SK-N-SH (cell line): ENCODE measurements at regions not wholly inside any gene's neighbourhood (a gene's known extent, or its start where the extent isn't known, plus 50 kb on each side); places are given as distances from the start of the nearest gene placed in this dataset.

Experiments used
- CTCF ChIA-PET: fragments of 300-600, 350-600 bp; formaldehyde crosslinking; extraction: SDS; loops from one replicate; lab custom pipeline; 2021; lab: Yijun Ruan, JAX
- POLR2A ChIA-PET: fragments of 350-600 bp; sonication (Branson Sonifier 250); formaldehyde crosslinking; extraction: SDS; loops from one replicate; lab custom pipeline; 2020; ENCODE audit warnings: antibody characterized with exemption, inconsistent platforms; lab: Yijun Ruan, JAX
- DNase-seq: peaks from one replicate; pipeline ENCODE4 v3.0.0; 2012
- H2AFZ ChIP-seq: fragments of 200-600 bp; sonication (generic); 2 replicates; pipeline ENCODE4 v1.8.1; 2016; ENCODE audit warnings: antibody characterized with exemption, mild to moderate bottlenecking, low read depth
- H3F3A ChIP-seq: fragments of 200-600 bp; sonication (generic); replicated peaks from 2 replicates; pipeline ENCODE3; 2016; ENCODE audit warnings: antibody characterized with exemption, mild to moderate bottlenecking; ENCODE audit not compliant: insufficient read depth
- H3K27ac ChIP-seq, 2 experiments: fragments of 200-500 bp in 1 of 2; fragments of 200-600 bp in 1 of 2; sonication (Bioruptor generic) in 1 of 2; sonication (generic), shearing (Covaris generic) in 1 of 2; 2 replicates each; pipeline versions ENCODE4 v1.5.1 to v1.6.1; 2014 to 2016; ENCODE audit warnings: low read depth in 2 of 2, inconsistent platforms in 1 of 2, low read length in 1 of 2, mild to moderate bottlenecking in 1 of 2, mixed read lengths in 1 of 2
- H3K27me3 ChIP-seq: fragments of 200-600 bp; sonication (generic), shearing (Covaris generic); 2 replicates; pipeline ENCODE4 v1.6.1; 2016; ENCODE audit warnings: mixed run types; ENCODE audit not compliant: insufficient read depth
- H3K36me3 ChIP-seq, 2 experiments: fragments of 200-500 bp in 1 of 2; fragments of 200-600 bp in 1 of 2; sonication (Bioruptor generic) in 1 of 2; sonication (generic) in 1 of 2; replicated peaks in 1 of 2; 2 replicates each; pipeline versions ENCODE3 to v1.5.1; 2014 to 2016; ENCODE audit warnings: low read length in 1 of 2, mild to moderate bottlenecking in 1 of 2; ENCODE audit not compliant: insufficient read depth in 2 of 2, control insufficient read depth in 1 of 2
- H3K4me1 ChIP-seq, 2 experiments: fragments of 200-500 bp in 1 of 2; fragments of 200-600 bp in 1 of 2; sonication (Bioruptor generic) in 1 of 2; sonication (generic), shearing (Covaris generic) in 1 of 2; 2 replicates each; pipeline versions ENCODE4 v1.5.1 to v1.6.1; 2014 to 2016; ENCODE audit warnings: low read depth in 1 of 2, low read length in 1 of 2, mixed run types in 1 of 2; ENCODE audit not compliant: insufficient read depth in 2 of 2, control insufficient read depth in 1 of 2
- H3K4me2 ChIP-seq: fragments of 200-600 bp; sonication (generic), shearing (Covaris generic); 2 replicates; pipeline ENCODE4 v1.6.1; 2017; ENCODE audit warnings: mixed run types
- H3K4me3 ChIP-seq, 2 experiments: fragments of 200-500 bp in 1 of 2; fragments of 200-600 bp in 1 of 2; sonication (Bioruptor generic) in 1 of 2; sonication (generic), shearing (Covaris generic) in 1 of 2; 2 replicates each; pipeline versions ENCODE4 v1.5.1 to v1.8.1; 2014 to 2016; ENCODE audit warnings: low read depth in 2 of 2, inconsistent platforms in 1 of 2, low read length in 1 of 2, mild to moderate bottlenecking in 1 of 2, mixed read lengths in 1 of 2, moderate library complexity in 1 of 2
- H3K79me2 ChIP-seq: fragments of 200-600 bp; sonication (generic); 2 replicates; pipeline ENCODE4 v1.8.1; 2017; ENCODE audit warnings: mild to moderate bottlenecking; ENCODE audit not compliant: insufficient read depth
- H3K9ac ChIP-seq: fragments of 200-600 bp; sonication (generic); 2 replicates; pipeline ENCODE4 v1.6.1; 2017; ENCODE audit warnings: mixed run types
- H3K9me2 ChIP-seq: fragments of 200-600 bp; sonication (generic); 2 replicates; pipeline ENCODE4 v1.6.1; 2017; ENCODE audit warnings: mixed run types
- H3K9me3 ChIP-seq: fragments of 200-600 bp; sonication (generic); 2 replicates; pipeline ENCODE4 v1.6.1; 2017; ENCODE audit warnings: mixed run types, mild to moderate bottlenecking, moderate library complexity
- H4K20me1 ChIP-seq: fragments of 200-600 bp; sonication (generic); 2 replicates; pipeline ENCODE4 v1.6.1; 2017; ENCODE audit warnings: mild to moderate bottlenecking, mixed run types; ENCODE audit not compliant: insufficient read depth
- CTCF ChIP-seq: fragments of 200-600 bp; sonication (generic); IDR thresholded peaks from 2 replicates; pipeline ENCODE4 v1.6.1; 2017; ENCODE audit warnings: antibody characterized with exemption, mild to moderate bottlenecking, moderate library complexity
- ELF1 ChIP-seq: IDR thresholded peaks from 2 replicates; pipeline ENCODE4 v1.4.0; 2012
- EP300 ChIP-seq, 2 experiments: IDR thresholded peaks; 2 replicates each; pipeline versions ENCODE4 v1.4.0 to v1.6.1; 2012; ENCODE audit warnings: borderline replicate concordance in 1 of 2, low read depth in 1 of 2, low read length in 1 of 2
- GABPA ChIP-seq: IDR thresholded peaks from 2 replicates; pipeline ENCODE4 v1.4.0; 2012; ENCODE audit warnings: low read depth, mild to moderate bottlenecking
- IRF3 ChIP-seq: fragments of 150-350 bp; IDR thresholded peaks from 2 replicates; pipeline ENCODE4 v1.6.1; 2016; ENCODE audit warnings: mild to moderate bottlenecking, low read depth, low read length
- JUND ChIP-seq: IDR thresholded peaks from 2 replicates; pipeline ENCODE4 v1.4.0; 2012
- NRF1 ChIP-seq: IDR thresholded peaks from 2 replicates; pipeline ENCODE4 v1.6.1; 2012; ENCODE audit warnings: low read depth, mild to moderate bottlenecking, low read length
- PBX3 ChIP-seq: IDR thresholded peaks from 2 replicates; pipeline ENCODE4; 2012
- RCOR1 ChIP-seq: fragments of 150-350 bp; IDR thresholded peaks from 2 replicates; pipeline ENCODE4 v1.6.1; 2017; ENCODE audit warnings: antibody characterized with exemption, low read length
- REST ChIP-seq: IDR thresholded peaks from 2 replicates; pipeline ENCODE4 v1.6.1; 2012; ENCODE audit warnings: mild to moderate bottlenecking, low read depth, low read length, moderate library complexity
- SMC3 ChIP-seq: IDR thresholded peaks from 2 replicates; pipeline ENCODE4 v1.6.1; 2012; ENCODE audit warnings: low read depth, low read length, improper control_type of control experiment
- USF1 ChIP-seq: IDR thresholded peaks from 2 replicates; pipeline ENCODE4 v1.4.0; 2012; ENCODE audit warnings: low read depth, borderline replicate concordance
- ZBTB33 ChIP-seq: IDR thresholded peaks from 2 replicates; pipeline ENCODE4 v1.4.0; 2012; ENCODE audit warnings: low read depth, borderline replicate concordance
- WGBS: methylation state at CpG from one replicate; pipeline ENCODE4 v1.1.6; 2017; ENCODE audit warnings: low lambda C conversion rate; 5-methylcytosine and 5-hydroxymethylcytosine counted together

GRCh38 chr1:5776035-5776550, 216.1 kb downstream of the NPHP4 start:
- Histone ChIP-seq H3F3A (no peaks in the 10 kb centered on the region), H3K4me3 (no peak overlapping the region), H3K79me2 (no peaks in the 10 kb centered on the region), H4K20me1 (no peaks in the 10 kb centered on the region), H3K9me2 (no peaks in the 10 kb centered on the region), H3K36me3 (no peaks in the 10 kb centered on the region), H3K4me2 (no peak overlapping the region), H3K9me3 (no peaks in the 10 kb centered on the region), H3K4me1 (peaks cover 0 to 25% of the 10 kb centered on the region in 2 experiments; a peak in 1 of 4 replicates), H3K27me3 (no peaks in the 10 kb centered on the region), H3K9ac (no peak overlapping the region), H2AFZ (no peak overlapping the region), H3K27ac (no peak overlapping the region)
- CTCF ChIA-PET = interaction anchor here (1.1 to 2.8 kb wide), 2 partner anchors 11 to 30 kb away, joined by 3 to 8 read pairs; no protein-coding TSS in a partner anchor
- POLR2A ChIA-PET = no interaction called here
- DNase-seq = no peak
- no peak for TF ChIP-seq USF1
- no peak for TF ChIP-seq ZBTB33
- TF ChIP-seq NRF1 = no peak
- TF ChIP-seq JUND = no peak
- TF ChIP-seq SMC3 = no peak
- TF ChIP-seq PBX3 = no peak
- TF ChIP-seq CTCF = no peak
- no peak for TF ChIP-seq REST
- TF ChIP-seq EP300 (IDR thresholded peaks at IDR 0.05; ENCODE audit: borderline replicate concordance in 1 of 2, low read depth in 1 of 2, low read length in 1 of 2) = no peak
- no peak for TF ChIP-seq RCOR1
- TF ChIP-seq IRF3 = no peak
- TF ChIP-seq ELF1 = no peak
- no peak for TF ChIP-seq GABPA
- WGBS = 55% methylated on average over 10 of the region's 12 CpGs
